ENCODE measurements at regions not wholly inside any gene's neighbourhood (a gene's known extent, or its start where the extent isn't known, plus 50 kb on each side); places are given as distances from the start of the nearest gene placed in this dataset.

DNA sequence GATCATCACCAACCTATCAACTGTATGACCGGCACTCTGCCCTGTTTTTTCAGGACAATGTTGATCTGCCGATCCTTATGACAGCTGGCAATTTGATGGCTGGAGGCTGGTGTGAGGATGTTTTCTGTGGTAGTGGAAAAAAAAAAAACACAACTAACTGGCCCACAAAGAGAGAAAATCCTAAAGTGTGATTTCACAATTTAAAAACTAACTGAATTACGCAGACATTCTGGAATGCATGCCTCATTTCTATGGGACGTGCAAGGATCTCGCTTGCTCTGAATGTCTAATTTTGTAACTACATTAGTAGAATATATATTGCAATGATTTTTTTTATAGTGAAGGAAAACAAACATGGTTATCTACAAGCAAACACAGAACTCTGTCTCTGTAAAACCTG lies 590.5 kb downstream of the ETS1 start:
- H3K4me3 ChIP-seq (replicated peaks; ENCODE audit: low read depth, low read length) = no peak overlapping the region
- peak; percentile 50 for DNase-seq (ENCODE audit: low read depth)
- TF ChIP-seq, protein P1, sequence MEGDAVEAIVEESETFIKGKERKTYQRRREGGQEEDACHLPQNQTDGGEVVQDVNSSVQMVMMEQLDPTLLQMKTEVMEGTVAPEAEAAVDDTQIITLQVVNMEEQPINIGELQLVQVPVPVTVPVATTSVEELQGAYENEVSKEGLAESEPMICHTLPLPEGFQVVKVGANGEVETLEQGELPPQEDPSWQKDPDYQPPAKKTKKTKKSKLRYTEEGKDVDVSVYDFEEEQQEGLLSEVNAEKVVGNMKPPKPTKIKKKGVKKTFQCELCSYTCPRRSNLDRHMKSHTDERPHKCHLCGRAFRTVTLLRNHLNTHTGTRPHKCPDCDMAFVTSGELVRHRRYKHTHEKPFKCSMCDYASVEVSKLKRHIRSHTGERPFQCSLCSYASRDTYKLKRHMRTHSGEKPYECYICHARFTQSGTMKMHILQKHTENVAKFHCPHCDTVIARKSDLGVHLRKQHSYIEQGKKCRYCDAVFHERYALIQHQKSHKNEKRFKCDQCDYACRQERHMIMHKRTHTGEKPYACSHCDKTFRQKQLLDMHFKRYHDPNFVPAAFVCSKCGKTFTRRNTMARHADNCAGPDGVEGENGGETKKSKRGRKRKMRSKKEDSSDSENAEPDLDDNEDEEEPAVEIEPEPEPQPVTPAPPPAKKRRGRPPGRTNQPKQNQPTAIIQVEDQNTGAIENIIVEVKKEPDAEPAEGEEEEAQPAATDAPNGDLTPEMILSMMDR (IDR thresholded peaks at IDR 0.05; ENCODE audit: low read length, missing control alignments) = no peak

DNA sequence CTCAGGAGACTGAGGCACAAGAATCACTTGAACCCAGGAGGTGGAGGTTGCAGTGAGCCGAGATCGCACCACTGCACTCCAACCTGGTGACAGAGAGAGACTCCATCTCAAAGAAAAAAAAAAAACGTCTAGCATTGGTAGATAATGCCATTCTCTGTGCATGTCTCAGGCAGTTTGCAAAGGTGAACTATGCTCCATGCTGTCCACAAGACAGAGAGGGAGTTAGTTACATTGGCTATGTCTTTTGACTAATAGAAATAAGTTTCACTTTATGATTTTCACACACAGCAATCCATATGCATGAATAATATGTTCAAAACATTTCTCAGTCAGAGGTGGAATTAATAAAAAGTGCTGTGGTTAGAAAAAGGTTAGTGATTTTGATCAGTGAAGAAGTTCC lies 591.4 kb downstream of the ETS1 start:
- no peak overlapping the region for H3K4me3 ChIP-seq (replicated peaks; ENCODE audit: low read depth, low read length)
- TF ChIP-seq, protein P1 (IDR thresholded peaks at IDR 0.05; ENCODE audit: low read length, missing control alignments) = no peak
- no peak for DNase-seq (ENCODE audit: low read depth)

DNA sequence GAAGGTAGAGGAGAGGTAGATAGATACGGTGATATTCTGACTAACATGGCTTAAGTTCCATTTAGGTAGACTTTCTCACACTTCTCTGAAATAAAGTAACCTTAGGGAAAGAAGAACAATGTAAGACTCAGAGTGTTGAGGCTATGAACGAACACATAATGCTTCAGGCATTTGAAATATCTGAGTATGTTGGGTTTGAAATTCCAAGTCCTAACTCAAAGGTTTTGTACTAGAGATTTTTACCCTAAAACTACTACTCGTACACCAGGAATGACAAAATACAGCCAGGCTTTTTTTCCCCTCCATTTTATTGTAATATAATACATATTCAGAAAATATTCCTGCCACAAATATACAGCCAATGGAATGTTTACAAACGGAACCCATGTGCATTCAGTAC lies 592.6 kb downstream of the ETS1 start:
- peak; percentile 72 for DNase-seq (ENCODE audit: low read depth)
- TF ChIP-seq, protein P1 (IDR thresholded peaks at IDR 0.05; ENCODE audit: low read length, missing control alignments) = no peak

DNA sequence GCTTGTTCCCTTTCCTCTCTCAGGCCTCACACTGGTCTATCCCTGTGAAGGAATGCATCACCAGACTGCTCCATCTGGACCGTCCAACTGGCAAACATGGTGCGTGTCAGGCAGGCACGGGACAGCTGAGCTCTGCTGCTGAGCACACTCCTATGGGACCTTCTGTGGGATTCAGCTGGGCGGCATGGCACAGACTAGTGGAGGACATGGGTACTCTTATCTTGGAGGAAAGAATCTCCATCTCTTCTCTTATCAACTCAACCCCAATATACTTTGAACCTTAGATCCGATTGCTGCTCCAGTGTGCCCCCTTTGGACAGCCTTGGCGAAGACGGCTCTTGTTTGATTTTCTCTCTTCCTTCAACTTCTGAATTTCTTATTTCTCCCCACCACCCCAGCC lies 593.6 kb downstream of the ETS1 start:
- no peak for DNase-seq (ENCODE audit: low read depth)
- TF ChIP-seq, protein P1 (IDR thresholded peaks at IDR 0.05; ENCODE audit: low read length, missing control alignments) = no peak
- no peak overlapping the region for H3K4me3 ChIP-seq (replicated peaks; ENCODE audit: low read depth, low read length)

More for the DNA sequence above, 592.6 kb downstream of the ETS1 start:
- H3K4me3 ChIP-seq (replicated peaks; ENCODE audit: low read depth, low read length) = no peak overlapping the region

DNA sequence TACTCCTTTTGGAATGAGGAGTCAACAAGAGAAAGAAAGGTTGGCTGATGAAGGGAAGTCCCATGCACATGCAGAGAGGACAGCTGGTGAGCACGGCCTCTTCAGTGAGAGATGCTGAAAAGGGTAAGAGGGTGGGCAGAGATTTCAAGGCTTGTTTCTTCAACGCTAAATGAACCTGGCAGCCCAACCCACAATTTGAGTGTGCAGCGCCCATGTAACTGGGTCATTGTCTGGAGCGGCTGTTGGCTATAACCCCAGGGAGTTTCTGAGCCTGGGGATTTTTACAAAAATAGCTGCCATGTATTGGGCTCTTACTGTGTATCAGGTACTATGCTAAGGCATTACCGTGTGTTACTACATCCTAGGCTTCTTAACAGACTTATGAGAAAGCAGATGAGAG lies 594.1 kb downstream of the ETS1 start:
- no peak overlapping the region for H3K4me3 ChIP-seq (replicated peaks; ENCODE audit: low read depth, low read length)
- DNase-seq (ENCODE audit: low read depth) = no peak

DNA sequence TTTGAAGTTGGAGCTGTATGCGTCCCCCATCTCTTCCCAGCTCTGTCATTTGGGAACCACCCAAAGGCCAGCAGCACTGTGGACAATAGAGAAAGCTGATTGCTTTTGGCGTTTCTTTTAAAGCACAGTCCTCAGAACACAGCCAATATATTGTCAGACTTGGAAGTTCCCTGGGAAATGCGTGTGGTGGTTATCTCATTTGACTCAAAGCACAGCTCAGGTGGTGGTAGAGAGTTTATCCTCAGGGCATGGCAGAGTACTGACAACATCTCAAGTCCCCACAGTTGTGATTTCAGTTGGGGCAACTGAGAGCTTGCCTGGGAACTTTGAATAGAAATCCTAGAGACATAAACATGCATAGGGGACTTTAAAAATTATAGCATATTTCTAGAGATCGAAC lies 601.3 kb downstream of the ETS1 start:
- DNase-seq (ENCODE audit: low read depth) = no peak
- TF ChIP-seq, protein P1 (IDR thresholded peaks at IDR 0.05; ENCODE audit: low read length, missing control alignments) = no peak

More for the DNA sequence above, 594.1 kb downstream of the ETS1 start:
- TF ChIP-seq, protein P1 (IDR thresholded peaks at IDR 0.05; ENCODE audit: low read length, missing control alignments) = no peak

DNA sequence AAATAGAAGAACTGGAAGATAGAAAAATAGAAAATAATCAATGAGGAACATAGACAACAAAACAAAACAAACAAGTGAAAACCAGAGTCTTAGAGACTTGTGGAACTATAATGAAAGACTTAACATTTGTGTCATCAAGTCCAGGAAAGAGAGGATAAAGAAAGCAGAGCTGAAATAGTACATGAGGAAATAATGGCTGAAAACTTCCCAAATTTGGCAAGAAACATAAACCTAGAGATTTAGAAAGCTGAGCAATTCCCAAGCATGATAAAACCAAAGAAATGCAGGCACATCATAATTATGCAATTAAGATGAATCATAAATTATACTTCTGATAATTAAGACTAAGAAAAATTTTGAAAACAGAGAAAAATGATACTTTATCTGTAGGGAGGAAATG lies 614.5 kb downstream of the ETS1 start:
- TF ChIP-seq, protein P1 (IDR thresholded peaks at IDR 0.05; ENCODE audit: low read length, missing control alignments) = no peak
- no peak overlapping the region for H3K4me3 ChIP-seq (replicated peaks; ENCODE audit: low read depth, low read length)
- peak; percentile 44 for DNase-seq (ENCODE audit: low read depth)

More for the DNA sequence above, 601.3 kb downstream of the ETS1 start:
- H3K4me3 ChIP-seq (replicated peaks; ENCODE audit: low read depth, low read length) = no peak overlapping the region

Data from fibroblast of pulmonary artery (primary cell).